ENCODE measurements at regions not wholly inside any gene's neighbourhood (a gene's known extent, or its start where the extent isn't known, plus 50 kb on each side); places are given as distances from the start of the nearest gene placed in this dataset.

DNA sequence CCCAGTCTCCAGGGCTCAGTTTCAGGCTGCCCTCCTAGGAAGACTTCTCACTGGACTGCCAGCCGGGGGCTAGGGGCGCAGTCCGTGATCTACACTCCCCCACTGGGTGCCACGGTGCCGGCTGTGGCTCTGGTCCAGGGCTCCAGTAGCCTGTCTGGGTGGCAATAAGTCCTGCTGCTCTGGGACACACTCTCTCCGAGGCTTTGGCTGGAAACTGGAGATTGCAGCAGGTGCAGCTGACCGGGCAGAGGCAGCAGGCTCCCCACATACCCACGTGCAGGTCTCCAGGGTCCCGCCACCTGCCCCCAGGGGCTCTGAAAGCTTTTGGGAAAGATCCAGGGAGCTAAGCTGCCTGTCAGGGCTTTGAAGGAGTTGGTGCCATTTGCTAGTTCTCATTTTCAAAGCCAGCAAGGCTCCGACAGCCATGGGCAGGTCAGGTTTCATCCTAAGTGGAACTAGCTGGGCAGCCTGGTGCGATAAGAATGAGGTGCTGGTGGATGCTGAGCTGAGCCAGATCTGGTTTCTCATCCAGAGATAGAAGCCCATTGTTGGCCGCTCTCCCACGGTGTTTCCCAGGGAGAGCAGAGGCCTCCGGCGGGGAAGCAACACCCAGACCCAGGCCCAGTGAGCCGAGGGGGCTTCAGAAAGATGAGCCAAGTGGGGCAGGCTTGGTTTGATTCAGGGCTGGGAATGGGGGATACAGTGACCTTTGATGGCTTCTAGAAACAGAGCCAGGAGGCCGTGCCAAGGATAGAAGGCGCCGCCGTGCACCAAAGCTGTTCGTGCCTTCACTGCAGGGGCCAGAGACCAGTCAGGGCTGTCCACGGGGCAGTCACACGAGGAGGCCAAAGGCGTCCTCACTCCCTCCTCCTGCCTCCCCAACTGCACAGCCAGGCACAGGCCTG, 141.7 kb upstream of the GPC1 start:
- Histone ChIP-seq H3K4me3 (replicated peaks in 1 of 3) (no peak overlapping the region), H3K27me3 (no peaks in the 10 kb centered on the region), H3K36me3 (no peaks in the 10 kb centered on the region), H3K27ac (no peak overlapping the region), H3K9me3 (no peaks in the 10 kb centered on the region), H3K4me1 (no peaks in the 10 kb centered on the region)
- no peak for DNase-seq
- intact Hi-C loops (cut with DNase I), result no loop called here
- TF ChIP-seq, protein P1, sequence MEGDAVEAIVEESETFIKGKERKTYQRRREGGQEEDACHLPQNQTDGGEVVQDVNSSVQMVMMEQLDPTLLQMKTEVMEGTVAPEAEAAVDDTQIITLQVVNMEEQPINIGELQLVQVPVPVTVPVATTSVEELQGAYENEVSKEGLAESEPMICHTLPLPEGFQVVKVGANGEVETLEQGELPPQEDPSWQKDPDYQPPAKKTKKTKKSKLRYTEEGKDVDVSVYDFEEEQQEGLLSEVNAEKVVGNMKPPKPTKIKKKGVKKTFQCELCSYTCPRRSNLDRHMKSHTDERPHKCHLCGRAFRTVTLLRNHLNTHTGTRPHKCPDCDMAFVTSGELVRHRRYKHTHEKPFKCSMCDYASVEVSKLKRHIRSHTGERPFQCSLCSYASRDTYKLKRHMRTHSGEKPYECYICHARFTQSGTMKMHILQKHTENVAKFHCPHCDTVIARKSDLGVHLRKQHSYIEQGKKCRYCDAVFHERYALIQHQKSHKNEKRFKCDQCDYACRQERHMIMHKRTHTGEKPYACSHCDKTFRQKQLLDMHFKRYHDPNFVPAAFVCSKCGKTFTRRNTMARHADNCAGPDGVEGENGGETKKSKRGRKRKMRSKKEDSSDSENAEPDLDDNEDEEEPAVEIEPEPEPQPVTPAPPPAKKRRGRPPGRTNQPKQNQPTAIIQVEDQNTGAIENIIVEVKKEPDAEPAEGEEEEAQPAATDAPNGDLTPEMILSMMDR (IDR thresholded peaks at IDR 0.05), result no peak
- TF ChIP-seq POLR2A (IDR thresholded peaks at IDR 0.05), result no peak
- 76 to 80% methylated on average over 15 to 24 of the region's 24 CpGs for WGBS, 2 donors

DNA sequence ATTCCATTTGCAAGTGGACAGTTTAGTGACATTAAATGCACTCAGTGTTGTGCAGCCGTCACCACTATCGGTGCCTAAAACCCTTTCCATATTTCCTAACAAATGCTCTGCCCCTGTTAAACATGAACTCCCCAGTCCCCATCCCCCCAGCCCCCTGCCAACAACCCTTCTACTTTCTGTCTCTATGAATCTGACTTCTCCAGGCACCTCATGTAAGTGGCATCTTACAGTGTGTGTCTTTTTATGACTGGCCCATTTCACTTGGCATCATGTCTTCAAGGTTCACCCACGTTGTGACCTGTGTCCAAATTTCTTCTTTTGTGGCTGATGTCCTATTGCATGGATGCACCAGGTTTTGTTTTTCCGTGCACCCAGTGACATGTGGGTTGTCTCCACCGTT, 140.9 kb upstream of the GPC1 start:
- Histone ChIP-seq H3K4me1 (no peaks in the 10 kb centered on the region), H3K27me3 (no peaks in the 10 kb centered on the region), H3K36me3 (no peaks in the 10 kb centered on the region), H3K4me3 (replicated peaks in 1 of 3) (no peak overlapping the region), H3K9me3 (no peaks in the 10 kb centered on the region), H3K27ac (no peak overlapping the region)
- no peak for DNase-seq
- intact Hi-C loops (cut with DNase I), result no loop called here
- TF ChIP-seq, protein P1 (IDR thresholded peaks at IDR 0.05), result no peak
- no peak for TF ChIP-seq POLR2A (IDR thresholded peaks at IDR 0.05)
- 88 to 90% methylated on average over 5 of the region's 5 CpGs for WGBS, 2 donors

DNA sequence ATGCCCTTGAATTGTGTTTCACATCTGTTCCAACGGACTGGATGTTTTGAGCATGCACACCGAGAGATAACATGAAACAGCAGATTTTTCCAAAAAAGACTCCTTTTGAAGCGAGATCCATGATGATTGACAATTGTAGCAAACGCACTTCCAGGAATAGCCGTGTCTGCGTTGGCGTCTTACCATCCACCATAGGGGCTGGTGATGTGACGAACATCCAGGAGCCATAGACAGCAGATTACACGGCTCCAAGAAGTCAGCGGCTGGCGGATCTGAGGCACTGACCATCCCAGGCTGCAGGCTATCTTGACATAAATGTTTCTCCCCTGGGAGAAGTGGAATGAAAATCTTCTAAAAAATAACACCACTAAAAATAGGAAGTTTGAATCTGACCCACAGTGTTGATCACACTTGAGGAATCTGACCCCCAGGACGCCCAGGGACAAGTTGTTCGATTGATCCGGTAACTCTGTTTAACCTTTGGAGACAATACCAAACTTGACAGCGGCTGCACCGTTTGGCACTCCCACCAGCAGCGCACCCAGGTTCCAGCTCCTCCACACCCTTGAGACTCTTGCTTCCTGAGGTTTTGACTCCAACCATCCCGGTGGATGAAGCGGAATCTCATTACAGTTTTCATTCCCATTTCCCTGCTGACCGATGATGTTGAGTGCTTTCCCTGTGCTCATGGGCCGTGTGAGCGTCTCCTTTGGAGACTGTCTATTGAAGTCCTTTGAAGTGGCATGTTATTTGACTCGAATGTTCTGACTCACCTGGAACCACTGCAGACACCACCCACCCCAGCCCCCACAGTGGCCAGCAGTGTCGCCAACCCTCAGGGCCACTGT, 140.0 kb upstream of the GPC1 start:
- no peak for TF ChIP-seq POLR2A (IDR thresholded peaks at IDR 0.05)
- TF ChIP-seq, protein P1 (IDR thresholded peaks at IDR 0.05), result no peak
- H3K9me3 ChIP-seq, result no peaks in the 10 kb centered on the region
- WGBS, 2 donors, result 85 to 86% methylated on average over 23 to 24 of the region's 24 CpGs
- H3K27ac ChIP-seq, result no peak overlapping the region
- no peaks in the 10 kb centered on the region for H3K27me3 ChIP-seq
- H3K4me1 ChIP-seq, result no peaks in the 10 kb centered on the region
- H3K36me3 ChIP-seq, result no peaks in the 10 kb centered on the region
- H3K4me3 ChIP-seq (replicated peaks in 1 of 3), result no peak overlapping the region
- intact Hi-C loops (cut with DNase I), result no loop called here
- DNase-seq, result no peak

DNA sequence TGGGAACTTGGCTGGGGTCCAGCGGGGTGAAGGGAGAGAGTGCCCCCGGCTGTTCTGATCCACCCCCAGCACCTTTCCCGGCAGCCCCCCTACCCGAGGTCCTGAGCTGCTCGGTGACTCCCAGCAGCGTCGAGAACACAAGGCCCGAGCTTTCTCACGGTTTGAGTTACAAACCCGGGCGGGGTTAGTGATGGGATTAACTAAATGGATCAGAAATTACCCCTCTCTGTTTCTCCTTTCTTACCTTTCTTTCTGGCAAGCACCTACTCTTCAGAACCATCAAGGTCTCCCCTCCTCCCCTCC, 139.4 kb upstream of the GPC1 start:
- Histone ChIP-seq H3K27me3 (no peaks in the 10 kb centered on the region), H3K4me1 (no peaks in the 10 kb centered on the region), H3K9me3 (no peaks in the 10 kb centered on the region), H3K36me3 (no peaks in the 10 kb centered on the region), H3K4me3 (replicated peaks in 1 of 3) (no peak overlapping the region), H3K27ac (no peak overlapping the region)
- intact Hi-C loops (cut with DNase I), result no loop called here
- DNase-seq, result no peak
- 79 to 80% methylated on average over 11 of the region's 11 CpGs for WGBS, 2 donors
- TF ChIP-seq, protein P1 (IDR thresholded peaks at IDR 0.05), result no peak
- no peak for TF ChIP-seq POLR2A (IDR thresholded peaks at IDR 0.05)
